ENCODE measurements at regions not wholly inside any gene's neighbourhood (a gene's known extent, or its start where the extent isn't known, plus 50 kb on each side); places are given as distances from the start of the nearest gene placed in this dataset.

- TF ChIP-seq YY1 (IDR thresholded peaks at IDR 0.05; ENCODE audit: insufficient read depth, insufficient read length), result no peak
- no peak for TF ChIP-seq SUZ12 (IDR thresholded peaks at IDR 0.05; ENCODE audit: extremely low read depth, insufficient read depth, insufficient read length)
Measured at GRCh38 chr3:124552224-124552623, 178.0 kb upstream of the UMPS start.
